ENCODE measurements at regions not wholly inside any gene's neighbourhood (a gene's known extent, or its start where the extent isn't known, plus 50 kb on each side); places are given as distances from the start of the nearest gene placed in this dataset.
A peak's percentile ranks its signal among the peaks of the same experiment; 100 is the strongest.

GRCh38 chr5:173802670-173803165 is 85.4 kb upstream of the CPEB4 start (continued):
- TF ChIP-seq, protein P1, sequence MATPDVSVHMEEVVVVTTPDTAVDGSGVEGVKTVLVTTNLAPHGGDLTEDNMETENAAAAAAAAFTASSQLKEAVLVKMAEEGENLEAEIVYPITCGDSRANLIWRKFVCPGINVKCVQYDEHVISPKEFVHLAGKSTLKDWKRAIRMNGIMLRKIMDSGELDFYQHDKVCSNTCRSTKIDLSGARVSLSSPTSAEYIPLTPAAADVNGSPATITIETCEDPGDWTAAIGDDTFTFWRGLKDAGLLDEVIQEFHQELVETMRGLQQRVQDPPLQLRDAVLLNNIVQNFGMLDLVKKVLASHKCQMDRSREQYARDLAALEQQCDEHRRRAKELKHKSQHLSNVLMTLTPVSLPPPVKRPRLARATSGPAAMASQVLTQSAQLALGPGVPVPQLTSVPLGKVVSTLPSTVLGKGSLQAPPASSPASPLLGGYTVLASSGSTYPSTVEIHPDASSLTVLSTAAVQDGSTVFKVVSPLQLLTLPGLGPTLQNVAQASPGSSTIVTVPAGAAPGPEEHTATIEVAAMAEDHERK (CRISPR knock-in tag; IDR thresholded peaks at IDR 0.05; ENCODE audit: low read depth): no peak
- TF ChIP-seq HMG20A (CRISPR knock-in tag; IDR thresholded peaks at IDR 0.05; ENCODE audit: borderline replicate concordance) (peak; percentile 94), E2F5 (CRISPR knock-in tag; conservative IDR thresholded peaks at IDR 0.05) (no peak), ZNF709 (CRISPR knock-in tag; IDR thresholded peaks at IDR 0.05) (peak; percentile 81), ZMYM4 (CRISPR knock-in tag; IDR thresholded peaks at IDR 0.05) (peak; percentile 98), CEBPZ (IDR thresholded peaks at IDR 0.05; ENCODE audit: low read length) (no peak), CHCHD3 (CRISPR knock-in tag; IDR thresholded peaks at IDR 0.05) (no peak), ZNF367 (CRISPR knock-in tag; IDR thresholded peaks at IDR 0.05; ENCODE audit: borderline replicate concordance) (no peak), ZNF124 (CRISPR knock-in tag; IDR thresholded peaks at IDR 0.05) (peak; percentile 88), ZNF775 (CRISPR knock-in tag; IDR thresholded peaks at IDR 0.05; ENCODE audit: borderline replicate concordance) (no peak), FLYWCH1 (CRISPR knock-in tag; IDR thresholded peaks at IDR 0.05) (no peak), PHF5A (CRISPR knock-in tag; IDR thresholded peaks at IDR 0.05; ENCODE audit: low read depth, unreplicated experiment) (no peak), SMAD1 (CRISPR knock-in tag; IDR thresholded peaks at IDR 0.05; ENCODE audit: borderline replicate concordance, low read depth) (peak; percentile 42; the same call in 1 of the 2 replicates), CC2D1A (CRISPR knock-in tag; IDR thresholded peaks at IDR 0.05) (no peak), YEATS4 (CRISPR knock-in tag; IDR thresholded peaks at IDR 0.05; ENCODE audit: borderline replicate concordance) (peak; percentile 84; the same call in 1 of the 2 replicates)
- TF ChIP-seq, protein P2, sequence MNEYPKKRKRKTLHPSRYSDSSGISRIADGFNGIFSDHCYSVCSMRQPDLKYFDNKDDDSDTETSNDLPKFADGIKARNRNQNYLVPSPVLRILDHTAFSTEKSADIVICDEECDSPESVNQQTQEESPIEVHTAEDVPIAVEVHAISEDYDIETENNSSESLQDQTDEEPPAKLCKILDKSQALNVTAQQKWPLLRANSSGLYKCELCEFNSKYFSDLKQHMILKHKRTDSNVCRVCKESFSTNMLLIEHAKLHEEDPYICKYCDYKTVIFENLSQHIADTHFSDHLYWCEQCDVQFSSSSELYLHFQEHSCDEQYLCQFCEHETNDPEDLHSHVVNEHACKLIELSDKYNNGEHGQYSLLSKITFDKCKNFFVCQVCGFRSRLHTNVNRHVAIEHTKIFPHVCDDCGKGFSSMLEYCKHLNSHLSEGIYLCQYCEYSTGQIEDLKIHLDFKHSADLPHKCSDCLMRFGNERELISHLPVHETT (CRISPR knock-in tag; conservative IDR thresholded peaks at IDR 0.05): peak; percentile 64; the same call in 1 of the 2 replicates
- TF ChIP-seq, protein P3, sequence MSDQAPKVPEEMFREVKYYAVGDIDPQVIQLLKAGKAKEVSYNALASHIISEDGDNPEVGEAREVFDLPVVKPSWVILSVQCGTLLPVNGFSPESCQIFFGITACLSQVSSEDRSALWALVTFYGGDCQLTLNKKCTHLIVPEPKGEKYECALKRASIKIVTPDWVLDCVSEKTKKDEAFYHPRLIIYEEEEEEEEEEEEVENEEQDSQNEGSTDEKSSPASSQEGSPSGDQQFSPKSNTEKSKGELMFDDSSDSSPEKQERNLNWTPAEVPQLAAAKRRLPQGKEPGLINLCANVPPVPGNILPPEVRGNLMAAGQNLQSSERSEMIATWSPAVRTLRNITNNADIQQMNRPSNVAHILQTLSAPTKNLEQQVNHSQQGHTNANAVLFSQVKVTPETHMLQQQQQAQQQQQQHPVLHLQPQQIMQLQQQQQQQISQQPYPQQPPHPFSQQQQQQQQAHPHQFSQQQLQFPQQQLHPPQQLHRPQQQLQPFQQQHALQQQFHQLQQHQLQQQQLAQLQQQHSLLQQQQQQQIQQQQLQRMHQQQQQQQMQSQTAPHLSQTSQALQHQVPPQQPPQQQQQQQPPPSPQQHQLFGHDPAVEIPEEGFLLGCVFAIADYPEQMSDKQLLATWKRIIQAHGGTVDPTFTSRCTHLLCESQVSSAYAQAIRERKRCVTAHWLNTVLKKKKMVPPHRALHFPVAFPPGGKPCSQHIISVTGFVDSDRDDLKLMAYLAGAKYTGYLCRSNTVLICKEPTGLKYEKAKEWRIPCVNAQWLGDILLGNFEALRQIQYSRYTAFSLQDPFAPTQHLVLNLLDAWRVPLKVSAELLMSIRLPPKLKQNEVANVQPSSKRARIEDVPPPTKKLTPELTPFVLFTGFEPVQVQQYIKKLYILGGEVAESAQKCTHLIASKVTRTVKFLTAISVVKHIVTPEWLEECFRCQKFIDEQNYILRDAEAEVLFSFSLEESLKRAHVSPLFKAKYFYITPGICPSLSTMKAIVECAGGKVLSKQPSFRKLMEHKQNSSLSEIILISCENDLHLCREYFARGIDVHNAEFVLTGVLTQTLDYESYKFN (CRISPR knock-in tag; conservative IDR thresholded peaks at IDR 0.05): peak; percentile 89
- TF ChIP-seq, protein P4, sequence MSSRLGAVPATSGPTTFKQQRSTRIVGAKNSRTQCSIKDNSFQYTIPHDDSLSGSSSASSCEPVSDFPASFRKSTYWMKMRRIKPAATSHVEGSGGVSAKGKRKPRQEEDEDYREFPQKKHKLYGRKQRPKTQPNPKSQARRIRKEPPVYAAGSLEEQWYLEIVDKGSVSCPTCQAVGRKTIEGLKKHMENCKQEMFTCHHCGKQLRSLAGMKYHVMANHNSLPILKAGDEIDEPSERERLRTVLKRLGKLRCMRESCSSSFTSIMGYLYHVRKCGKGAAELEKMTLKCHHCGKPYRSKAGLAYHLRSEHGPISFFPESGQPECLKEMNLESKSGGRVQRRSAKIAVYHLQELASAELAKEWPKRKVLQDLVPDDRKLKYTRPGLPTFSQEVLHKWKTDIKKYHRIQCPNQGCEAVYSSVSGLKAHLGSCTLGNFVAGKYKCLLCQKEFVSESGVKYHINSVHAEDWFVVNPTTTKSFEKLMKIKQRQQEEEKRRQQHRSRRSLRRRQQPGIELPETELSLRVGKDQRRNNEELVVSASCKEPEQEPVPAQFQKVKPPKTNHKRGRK (CRISPR knock-in tag; IDR thresholded peaks at IDR 0.05): no peak; the same call in 1 of the 2 replicates

Data from HepG2 (cell line).